ENCODE measurements at regions not wholly inside any gene's neighbourhood (a gene's known extent, or its start where the extent isn't known, plus 50 kb on each side); places are given as distances from the start of the nearest gene placed in this dataset.

DNA sequence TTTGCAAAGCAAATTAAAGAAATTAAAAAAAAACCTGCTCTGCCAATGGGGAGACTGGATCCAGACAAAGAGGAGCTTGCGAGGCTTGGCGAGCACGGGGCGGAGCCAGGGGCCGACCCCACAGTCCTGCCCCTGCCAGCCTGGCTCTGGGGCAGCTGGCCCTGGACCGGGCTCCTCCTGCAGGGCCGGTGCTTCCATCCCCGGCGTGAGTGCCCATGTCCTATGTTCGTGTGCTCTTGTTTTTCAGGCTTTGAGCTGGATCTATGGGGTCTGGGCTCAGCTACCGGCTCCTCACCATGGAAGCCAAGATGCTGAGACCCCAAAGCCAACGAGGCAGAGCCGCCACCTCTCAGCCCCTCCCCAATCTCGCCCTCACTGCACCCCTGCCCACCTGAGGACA is 176.8 kb downstream of the KIF26A start:
- Histone ChIP-seq H3K9ac (ENCODE audit: low read depth in 1 of 2, low read length in 2 of 2) (no peak overlapping the region), H3K4me1 (ENCODE audit: control insufficient read depth in 1 of 2, insufficient read depth in 2 of 2, low read length in 2 of 2) (no peaks in the 10 kb centered on the region), H3K36me3 (ENCODE audit: control insufficient read depth in 1 of 2, insufficient read depth in 2 of 2, low read length in 2 of 2) (no peaks in the 10 kb centered on the region), H3K27me3 (ENCODE audit: control insufficient read depth in 1 of 2, insufficient read depth in 2 of 2, low read length in 2 of 2) (no peaks in the 10 kb centered on the region), H3K4me3 (ENCODE audit: low read depth in 1 of 2, low read length in 2 of 2) (no peak overlapping the region), H3K9me3 (ENCODE audit: control insufficient read depth in 1 of 2, low read length in 2 of 2) (no peaks in the 10 kb centered on the region), H3K27ac (ENCODE audit: low read depth, low read length) (no peak overlapping the region)

DNA sequence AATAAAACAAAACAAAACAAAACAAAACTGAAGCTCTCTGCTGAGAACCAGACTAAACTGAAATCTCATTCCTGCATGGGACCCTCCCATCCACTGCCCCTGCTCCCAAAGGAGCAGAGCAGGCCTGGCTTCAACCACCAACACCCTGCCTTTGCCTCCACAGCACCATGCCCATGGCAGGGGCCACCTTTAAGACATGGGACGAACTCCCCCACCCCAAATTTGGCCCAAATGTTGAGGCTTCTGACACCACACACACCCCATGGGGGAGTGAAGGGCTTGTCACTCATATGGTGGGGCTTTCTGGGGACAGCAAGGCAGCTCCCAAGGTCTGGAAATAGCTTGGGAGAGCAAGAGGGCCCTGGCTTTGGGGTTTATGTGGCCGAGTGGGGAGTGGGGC is 177.2 kb downstream of the KIF26A start:
- H3K4me1 ChIP-seq (ENCODE audit: control insufficient read depth in 1 of 2, insufficient read depth in 2 of 2, low read length in 2 of 2): no peaks in the 10 kb centered on the region
- no peak overlapping the region for H3K27ac ChIP-seq (ENCODE audit: low read depth, low read length)
- H3K9ac ChIP-seq (ENCODE audit: low read depth in 1 of 2, low read length in 2 of 2): no peak overlapping the region
- H3K36me3 ChIP-seq (ENCODE audit: control insufficient read depth in 1 of 2, insufficient read depth in 2 of 2, low read length in 2 of 2): no peaks in the 10 kb centered on the region
- no peaks in the 10 kb centered on the region for H3K9me3 ChIP-seq (ENCODE audit: control insufficient read depth in 1 of 2, low read length in 2 of 2)
- no peaks in the 10 kb centered on the region for H3K27me3 ChIP-seq (ENCODE audit: control insufficient read depth in 1 of 2, insufficient read depth in 2 of 2, low read length in 2 of 2)
- no peak overlapping the region for H3K4me3 ChIP-seq (ENCODE audit: low read depth in 1 of 2, low read length in 2 of 2)

DNA sequence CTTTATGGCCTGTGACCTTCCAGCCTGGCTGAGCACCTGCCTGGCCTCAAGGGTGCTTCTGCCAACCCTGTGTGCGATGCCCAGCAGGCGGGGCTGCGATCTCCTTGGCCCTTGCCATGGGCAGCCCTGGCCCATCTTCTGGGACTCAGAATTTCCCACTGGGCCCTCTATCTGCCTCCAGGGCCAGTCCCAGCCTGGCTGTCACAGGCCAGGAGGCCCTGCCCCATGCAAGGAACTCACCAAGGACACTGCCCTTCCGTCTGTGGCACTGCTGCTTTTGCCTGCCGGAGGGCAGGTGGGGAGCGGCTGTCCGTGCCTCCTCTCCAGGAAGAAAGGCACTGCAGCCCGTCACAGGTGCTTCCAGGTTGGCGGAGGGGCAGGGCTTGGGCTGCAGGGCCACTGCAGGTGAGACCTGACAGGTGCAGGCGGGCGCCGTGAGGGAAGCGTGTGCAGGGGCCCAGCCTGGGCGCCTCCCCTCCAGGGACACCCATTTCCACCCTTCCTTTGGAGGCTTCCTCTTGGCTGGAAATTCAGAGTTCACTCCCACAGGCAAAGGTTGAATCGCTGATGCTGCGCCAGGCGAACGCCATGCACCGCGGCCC is 177.8 kb downstream of the KIF26A start:
- no peak overlapping the region for H3K9ac ChIP-seq (ENCODE audit: low read depth in 1 of 2, low read length in 2 of 2)
- no peaks in the 10 kb centered on the region for H3K36me3 ChIP-seq (ENCODE audit: control insufficient read depth in 1 of 2, insufficient read depth in 2 of 2, low read length in 2 of 2)
- H3K27ac ChIP-seq (ENCODE audit: low read depth, low read length): no peak overlapping the region

DNA sequence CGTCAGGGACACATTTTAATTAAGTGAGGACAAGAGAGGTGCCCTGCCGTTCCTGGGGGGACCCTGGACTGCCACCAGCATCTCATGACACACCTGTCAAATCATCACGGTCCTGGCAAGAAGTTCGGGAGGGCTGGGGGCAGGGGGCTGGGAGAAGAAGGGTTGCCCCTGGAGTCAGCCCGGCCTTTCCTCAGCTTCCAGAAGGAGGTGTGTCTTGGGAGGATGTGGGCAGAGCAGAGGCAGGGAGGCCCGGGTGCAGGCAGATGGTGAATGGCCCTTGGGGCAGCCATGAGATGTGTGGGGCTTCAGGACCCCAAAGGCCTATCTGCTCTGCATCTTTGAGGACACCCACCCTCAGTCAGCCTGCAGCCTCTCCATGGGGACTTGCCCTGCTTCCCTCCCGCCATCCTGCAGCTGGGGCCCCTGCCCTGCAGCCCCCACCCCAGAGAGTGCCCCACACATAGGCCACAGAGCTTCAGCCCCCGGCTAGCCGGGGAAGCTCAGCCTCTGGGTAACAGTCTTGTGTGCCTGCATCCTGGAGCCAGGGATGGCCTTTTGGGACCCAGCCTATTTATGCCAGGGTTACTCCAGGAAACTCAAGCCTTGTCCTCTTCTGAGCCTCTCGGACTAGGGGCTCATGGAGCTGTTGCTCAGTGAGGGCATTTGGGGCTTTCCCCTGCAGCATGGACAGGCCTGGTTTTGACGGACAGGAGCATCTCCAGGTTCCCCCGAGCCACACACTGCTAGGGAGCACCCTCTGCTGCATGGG is 178.5 kb downstream of the KIF26A start:
- H3K4me1 ChIP-seq (ENCODE audit: control insufficient read depth in 1 of 2, insufficient read depth in 2 of 2, low read length in 2 of 2): no peaks in the 10 kb centered on the region
- no peaks in the 10 kb centered on the region for H3K36me3 ChIP-seq (ENCODE audit: control insufficient read depth in 1 of 2, insufficient read depth in 2 of 2, low read length in 2 of 2)
- no peaks in the 10 kb centered on the region for H3K9me3 ChIP-seq (ENCODE audit: control insufficient read depth in 1 of 2, low read length in 2 of 2)
- H3K4me3 ChIP-seq (ENCODE audit: low read depth in 1 of 2, low read length in 2 of 2): no peak overlapping the region
- H3K27ac ChIP-seq (ENCODE audit: low read depth, low read length): no peak overlapping the region
- no peaks in the 10 kb centered on the region for H3K27me3 ChIP-seq (ENCODE audit: control insufficient read depth in 1 of 2, insufficient read depth in 2 of 2, low read length in 2 of 2)
- H3K9ac ChIP-seq (ENCODE audit: low read depth in 1 of 2, low read length in 2 of 2): no peak overlapping the region

More for the DNA sequence above, 177.8 kb downstream of the KIF26A start:
- Histone ChIP-seq H3K27me3 (ENCODE audit: control insufficient read depth in 1 of 2, insufficient read depth in 2 of 2, low read length in 2 of 2) (no peaks in the 10 kb centered on the region), H3K4me3 (ENCODE audit: low read depth in 1 of 2, low read length in 2 of 2) (no peak overlapping the region), H3K9me3 (ENCODE audit: control insufficient read depth in 1 of 2, low read length in 2 of 2) (no peaks in the 10 kb centered on the region), H3K4me1 (ENCODE audit: control insufficient read depth in 1 of 2, insufficient read depth in 2 of 2, low read length in 2 of 2) (no peaks in the 10 kb centered on the region)

DNA sequence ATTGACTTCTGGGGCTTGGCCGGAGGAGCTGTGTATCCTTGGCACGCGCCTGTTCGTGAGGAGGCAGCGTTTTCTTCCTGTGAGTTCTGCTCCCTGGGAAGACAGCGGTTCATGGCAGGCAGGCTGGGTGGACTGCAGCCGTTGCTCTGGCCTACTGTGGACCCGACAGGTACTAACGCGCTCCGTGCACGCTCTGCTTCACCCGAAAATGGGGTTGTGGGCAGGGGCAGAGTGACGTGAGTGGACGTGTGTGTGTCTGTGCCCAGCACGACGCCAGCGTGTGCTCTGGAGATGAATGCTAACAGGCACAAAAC is 179.1 kb downstream of the KIF26A start:
- H3K27me3 ChIP-seq (ENCODE audit: control insufficient read depth in 1 of 2, insufficient read depth in 2 of 2, low read length in 2 of 2): no peaks in the 10 kb centered on the region
- no peaks in the 10 kb centered on the region for H3K9me3 ChIP-seq (ENCODE audit: control insufficient read depth in 1 of 2, low read length in 2 of 2)
- H3K4me3 ChIP-seq (ENCODE audit: low read depth in 1 of 2, low read length in 2 of 2): no peak overlapping the region
- H3K36me3 ChIP-seq (ENCODE audit: control insufficient read depth in 1 of 2, insufficient read depth in 2 of 2, low read length in 2 of 2): no peaks in the 10 kb centered on the region
- no peak overlapping the region for H3K27ac ChIP-seq (ENCODE audit: low read depth, low read length)
- no peak overlapping the region for H3K9ac ChIP-seq (ENCODE audit: low read depth in 1 of 2, low read length in 2 of 2)
- H3K4me1 ChIP-seq (ENCODE audit: control insufficient read depth in 1 of 2, insufficient read depth in 2 of 2, low read length in 2 of 2): no peaks in the 10 kb centered on the region

DNA sequence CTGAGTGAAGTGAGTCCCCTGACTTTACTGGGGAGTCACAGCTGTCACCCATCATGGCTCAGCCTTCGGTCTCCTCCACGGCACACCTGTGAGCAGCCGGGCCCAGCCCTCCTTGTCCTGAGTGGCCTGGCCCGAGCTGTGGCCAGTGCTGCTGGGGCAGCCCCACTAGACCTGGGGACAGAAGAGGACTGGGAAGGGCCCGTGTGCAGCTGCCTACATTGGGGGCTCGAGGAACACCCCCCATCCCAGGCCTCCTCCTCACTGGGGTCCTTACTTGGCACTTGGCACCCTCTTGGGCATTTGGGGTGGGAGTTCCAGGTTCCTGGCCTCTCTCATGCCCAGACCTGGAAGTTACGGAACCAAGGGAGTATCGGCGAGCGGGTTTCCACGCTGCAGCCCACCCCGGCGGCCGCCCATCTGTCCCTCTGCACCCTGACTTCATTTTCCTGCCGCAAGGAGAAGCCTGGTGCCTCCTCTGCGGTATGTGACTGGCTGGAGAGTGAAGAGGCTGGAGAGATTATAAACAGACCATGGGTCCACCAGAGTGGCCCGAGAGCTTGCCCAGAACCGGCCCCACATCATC is 179.7 kb downstream of the KIF26A start:
- no peak overlapping the region for H3K4me3 ChIP-seq (ENCODE audit: low read depth in 1 of 2, low read length in 2 of 2)
- no peaks in the 10 kb centered on the region for H3K9me3 ChIP-seq (ENCODE audit: control insufficient read depth in 1 of 2, low read length in 2 of 2)
- H3K27me3 ChIP-seq (ENCODE audit: control insufficient read depth in 1 of 2, insufficient read depth in 2 of 2, low read length in 2 of 2): no peaks in the 10 kb centered on the region
- no peak overlapping the region for H3K27ac ChIP-seq (ENCODE audit: low read depth, low read length)
- H3K4me1 ChIP-seq (ENCODE audit: control insufficient read depth in 1 of 2, insufficient read depth in 2 of 2, low read length in 2 of 2): peaks cover 0 to 4% of the 10 kb centered on the region in 2 donors
- H3K36me3 ChIP-seq (ENCODE audit: control insufficient read depth in 1 of 2, insufficient read depth in 2 of 2, low read length in 2 of 2): no peaks in the 10 kb centered on the region
- H3K9ac ChIP-seq (ENCODE audit: low read depth in 1 of 2, low read length in 2 of 2): no peak overlapping the region

DNA sequence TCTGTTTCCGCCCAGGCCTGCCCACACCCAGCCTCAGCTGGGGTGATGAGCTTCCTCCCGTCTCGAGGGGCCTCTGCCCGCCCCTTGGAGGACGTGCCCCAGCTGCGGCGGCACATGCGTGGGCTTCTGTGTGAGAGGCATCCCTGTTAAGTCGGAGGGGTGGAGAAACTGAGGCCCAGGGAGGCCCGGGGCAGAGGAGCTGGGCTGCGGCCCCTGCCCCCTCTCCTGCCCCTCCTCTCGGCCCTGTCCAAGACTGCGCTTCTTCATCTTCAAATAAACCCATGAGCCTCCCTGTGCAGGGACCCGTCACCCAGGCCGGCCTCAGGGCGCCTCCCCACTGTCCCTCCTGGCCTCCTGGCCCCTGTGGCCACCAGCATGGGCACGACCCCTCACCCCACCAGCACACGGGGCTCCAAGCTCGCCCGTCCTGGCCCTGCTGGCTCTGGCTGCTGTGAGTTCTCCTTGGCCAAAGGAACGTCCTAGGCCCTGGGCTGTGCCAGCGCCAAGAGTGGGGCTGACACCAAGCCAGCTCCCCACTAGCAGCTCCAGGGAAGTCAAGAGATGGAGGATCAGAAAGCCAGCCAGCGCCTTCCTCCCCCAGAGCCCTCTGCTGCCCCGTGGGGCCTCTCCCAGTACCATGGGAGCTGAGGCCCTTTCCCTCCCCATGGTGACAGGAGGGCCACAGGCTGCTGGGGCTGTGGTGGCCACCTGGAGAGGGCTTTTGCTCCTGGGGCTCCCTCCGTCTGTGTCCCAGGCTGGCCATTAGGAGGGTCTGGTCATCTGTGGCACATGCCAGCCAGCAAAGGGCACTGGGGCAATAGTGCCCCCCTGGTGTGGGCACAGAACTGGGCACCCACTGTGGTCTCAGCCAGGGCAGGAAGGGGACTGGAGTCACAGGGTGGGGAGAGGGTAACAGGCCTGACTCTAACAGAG is 180.4 kb downstream of the KIF26A start:
- Histone ChIP-seq H3K27me3 (ENCODE audit: control insufficient read depth in 1 of 2, insufficient read depth in 2 of 2, low read length in 2 of 2) (no peaks in the 10 kb centered on the region), H3K4me1 (ENCODE audit: control insufficient read depth in 1 of 2, insufficient read depth in 2 of 2, low read length in 2 of 2) (peaks cover 5 to 8% of the 10 kb centered on the region in 2 donors), H3K9ac (ENCODE audit: low read depth in 1 of 2, low read length in 2 of 2) (no peak overlapping the region), H3K9me3 (ENCODE audit: control insufficient read depth in 1 of 2, low read length in 2 of 2) (no peaks in the 10 kb centered on the region), H3K27ac (ENCODE audit: low read depth, low read length) (no peak overlapping the region), H3K4me3 (ENCODE audit: low read depth in 1 of 2, low read length in 2 of 2) (no peak overlapping the region), H3K36me3 (ENCODE audit: control insufficient read depth in 1 of 2, insufficient read depth in 2 of 2, low read length in 2 of 2) (no peaks in the 10 kb centered on the region)

DNA sequence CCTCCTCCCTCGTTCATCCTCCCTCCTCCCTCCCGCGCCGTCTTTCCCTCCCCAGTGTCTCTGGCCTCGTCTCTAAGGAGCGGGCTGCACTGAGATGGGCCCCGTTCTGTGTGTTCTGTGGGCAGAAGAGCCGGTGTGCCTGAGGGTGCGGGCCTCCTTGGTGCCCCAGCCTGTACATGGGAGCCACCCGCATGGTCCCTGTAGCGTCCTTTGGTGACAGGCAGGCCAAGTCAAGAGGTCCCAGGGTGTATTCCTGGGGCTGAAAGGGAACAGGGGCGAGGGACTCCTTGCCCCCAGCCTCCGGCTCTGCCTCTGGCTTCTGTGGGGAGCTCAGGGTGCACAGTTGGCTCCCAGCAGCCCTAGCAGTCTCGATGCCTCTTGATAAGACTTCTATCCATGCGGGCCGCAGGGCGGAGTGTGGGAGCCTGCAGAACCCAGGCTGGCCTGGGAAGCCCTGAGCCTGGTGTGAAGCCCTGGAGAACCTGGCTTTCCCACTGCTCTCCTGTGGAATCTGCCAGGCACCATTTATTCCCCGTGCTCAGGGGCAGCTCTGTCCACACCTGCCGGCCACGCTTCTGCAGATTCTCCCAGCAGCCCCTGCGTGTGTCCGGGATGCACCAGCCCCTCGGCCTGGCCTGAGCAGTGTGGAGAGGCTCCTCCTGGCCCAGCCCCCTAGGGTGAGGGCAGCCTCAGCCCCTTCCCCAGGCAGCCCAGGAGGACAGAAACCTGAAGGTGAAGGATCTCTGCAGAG is 181.3 kb downstream of the KIF26A start:
- no peak overlapping the region for H3K27ac ChIP-seq (ENCODE audit: low read depth, low read length)
- H3K27me3 ChIP-seq (ENCODE audit: control insufficient read depth in 1 of 2, insufficient read depth in 2 of 2, low read length in 2 of 2): no peaks in the 10 kb centered on the region
- peaks cover 5 to 8% of the 10 kb centered on the region in 2 donors for H3K4me1 ChIP-seq (ENCODE audit: control insufficient read depth in 1 of 2, insufficient read depth in 2 of 2, low read length in 2 of 2)
- H3K36me3 ChIP-seq (ENCODE audit: control insufficient read depth in 1 of 2, insufficient read depth in 2 of 2, low read length in 2 of 2): no peaks in the 10 kb centered on the region
- no peak overlapping the region for H3K9ac ChIP-seq (ENCODE audit: low read depth in 1 of 2, low read length in 2 of 2)
- no peak overlapping the region for H3K4me3 ChIP-seq (ENCODE audit: low read depth in 1 of 2, low read length in 2 of 2)
- H3K9me3 ChIP-seq (ENCODE audit: control insufficient read depth in 1 of 2, low read length in 2 of 2): no peaks in the 10 kb centered on the region

DNA sequence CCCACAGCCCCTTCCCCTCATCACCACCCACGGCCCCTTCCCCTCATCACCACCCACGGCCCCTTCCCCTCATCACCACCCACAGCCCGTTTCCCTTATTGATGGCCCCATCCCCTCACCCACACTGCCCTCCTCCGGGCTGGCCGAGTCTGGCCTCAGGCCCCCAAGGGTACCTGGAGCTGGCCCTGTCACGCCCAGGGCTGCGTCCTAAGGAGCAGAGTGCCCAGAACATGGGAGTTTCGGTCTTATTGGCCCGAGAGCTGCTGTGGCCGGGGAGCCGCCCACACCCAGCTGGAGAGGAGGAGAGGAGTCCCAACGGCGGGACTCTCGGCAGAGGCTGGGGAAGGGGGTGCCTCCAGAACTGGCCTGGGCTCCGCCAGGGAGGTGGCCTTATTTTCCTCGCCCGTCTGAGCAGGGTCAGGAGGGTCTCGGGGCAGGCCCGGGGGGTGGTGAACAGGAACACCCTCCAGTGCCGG is 182.3 kb downstream of the KIF26A start:
- Histone ChIP-seq H3K4me3 (ENCODE audit: low read depth in 1 of 2, low read length in 2 of 2) (no peak overlapping the region), H3K27me3 (ENCODE audit: control insufficient read depth in 1 of 2, insufficient read depth in 2 of 2, low read length in 2 of 2) (no peaks in the 10 kb centered on the region), H3K9me3 (ENCODE audit: control insufficient read depth in 1 of 2, low read length in 2 of 2) (no peaks in the 10 kb centered on the region), H3K9ac (ENCODE audit: low read depth in 1 of 2, low read length in 2 of 2) (no peak overlapping the region), H3K27ac (ENCODE audit: low read depth, low read length) (no peak overlapping the region), H3K4me1 (ENCODE audit: control insufficient read depth in 1 of 2, insufficient read depth in 2 of 2, low read length in 2 of 2) (peaks cover 5 to 8% of the 10 kb centered on the region in 2 donors), H3K36me3 (ENCODE audit: control insufficient read depth in 1 of 2, insufficient read depth in 2 of 2, low read length in 2 of 2) (no peaks in the 10 kb centered on the region)

Measured in duodenal mucosa (tissue), 2 donors.